ENCODE measurements at regions not wholly inside any gene's neighbourhood (a gene's known extent, or its start where the extent isn't known, plus 50 kb on each side); places are given as distances from the start of the nearest gene placed in this dataset.

GRCh38 chr1:93808871-93809270 is 70.1 kb downstream of the DNTTIP2 start:
- TF ChIP-seq ZFX (IDR thresholded peaks at IDR 0.05) (no peak), CTCF (conservative IDR thresholded peaks at IDR 0.05) (no peak)
- no peak overlapping the region for H3K27ac ChIP-seq

- TF ChIP-seq ZFX (IDR thresholded peaks at IDR 0.05) (no peak), CTCF (conservative IDR thresholded peaks at IDR 0.05) (no peak)
- H3K27ac ChIP-seq: no peak overlapping the region
These were observed 71.6 kb downstream of the DNTTIP2 start for GRCh38 chr1:93807311-93807930.

GRCh38 chr1:93805027-93805610 is 73.9 kb downstream of the DNTTIP2 start:
- TF ChIP-seq ZFX (IDR thresholded peaks at IDR 0.05) (no peak), CTCF (conservative IDR thresholded peaks at IDR 0.05) (no peak)
- no peak overlapping the region for H3K27ac ChIP-seq

- no peak overlapping the region for H3K27ac ChIP-seq
- TF ChIP-seq ZFX (IDR thresholded peaks at IDR 0.05) (no peak), CTCF (conservative IDR thresholded peaks at IDR 0.05) (no peak)
These were observed 74.6 kb downstream of the DNTTIP2 start for GRCh38 chr1:93804412-93804811.

- TF ChIP-seq CTCF (conservative IDR thresholded peaks at IDR 0.05): no peak
- no peak for TF ChIP-seq ZFX (IDR thresholded peaks at IDR 0.05)
- H3K27ac ChIP-seq: no peak overlapping the region
These were observed 77.5 kb downstream of the DNTTIP2 start for GRCh38 chr1:93801471-93801870.

- TF ChIP-seq CTCF (conservative IDR thresholded peaks at IDR 0.05) (no peak), ZFX (IDR thresholded peaks at IDR 0.05) (no peak)
- H3K27ac ChIP-seq: no peak overlapping the region
These were observed 78.2 kb downstream of the DNTTIP2 start for GRCh38 chr1:93800856-93801255.

GRCh38 chr1:93798291-93798690 is 80.7 kb downstream of the DNTTIP2 start:
- H3K27ac ChIP-seq: no peak overlapping the region
- TF ChIP-seq ZFX (IDR thresholded peaks at IDR 0.05) (no peak), CTCF (conservative IDR thresholded peaks at IDR 0.05) (no peak)
